Fibroblast of lung (primary cell): ENCODE measurements at regions not wholly inside any gene's neighbourhood (a gene's known extent, or its start where the extent isn't known, plus 50 kb on each side); places are given as distances from the start of the nearest gene placed in this dataset.
"Not testable (repeated sequence)": the region's sequence is repeated elsewhere in the genome, so short reads cannot be mapped to it uniquely, and the experiment has no call there.

ENCODE experiments used
- DNase-seq, 2 donors: peaks; one replicate each; pipeline versions ENCODE4 v3.0.0 to v3.0.0-alpha.2; 2010; ENCODE audit warnings: low read depth in 2 of 2
- H2AFZ ChIP-seq: 2 replicates; pipeline ENCODE4 v1.5.1; 2012; ENCODE audit warnings: low read length, control low read depth, inconsistent platforms
- H3K27ac ChIP-seq: 2 replicates; pipeline ENCODE4 v1.5.1; 2011; ENCODE audit warnings: low read length, control low read depth; ENCODE audit not compliant: insufficient read depth
- H3K27me3 ChIP-seq: 2 replicates; pipeline ENCODE4 v1.5.1; 2011; ENCODE audit warnings: mild to moderate bottlenecking, low read length; ENCODE audit not compliant: control insufficient read depth, insufficient read depth
- H3K36me3 ChIP-seq: 2 replicates; pipeline ENCODE4 v1.5.1; 2011; ENCODE audit warnings: low read length; ENCODE audit not compliant: control insufficient read depth, insufficient read depth
- H3K4me1 ChIP-seq: 2 replicates; pipeline ENCODE4 v1.5.1; 2011; ENCODE audit warnings: low read length; ENCODE audit not compliant: control insufficient read depth, insufficient read depth; ENCODE audit errors: extremely low read depth
- H3K4me2 ChIP-seq: 2 replicates; pipeline ENCODE4 v1.5.1; 2011; ENCODE audit warnings: low read length, control low read depth; ENCODE audit not compliant: insufficient read depth; ENCODE audit errors: extremely low read depth
- H3K4me3 ChIP-seq, 4 experiments: fragments of 200-600 bp in 1 of 4; sonication (generic) in 1 of 4; replicated peaks in 1 of 4; 2 replicates each; pipeline ENCODE4 v1.5.1; 2011 to 2016; ENCODE audit warnings: low read length in 4 of 4, low read depth in 3 of 4, mild to moderate bottlenecking in 3 of 4, control low read depth in 2 of 4, inconsistent platforms in 1 of 4, mixed read lengths in 1 of 4; ENCODE audit not compliant: insufficient read depth in 1 of 4; ENCODE audit errors: control extremely low read depth in 1 of 4
- H3K79me2 ChIP-seq: 2 replicates; pipeline ENCODE4 v1.5.1; 2012; ENCODE audit warnings: mild to moderate bottlenecking, low read length, inconsistent platforms; ENCODE audit not compliant: control insufficient read depth, insufficient read depth
- H3K9ac ChIP-seq: 2 replicates; pipeline ENCODE4 v1.5.1; 2011; ENCODE audit warnings: mild to moderate bottlenecking, low read length, control low read depth; ENCODE audit not compliant: insufficient read depth
- H3K9me3 ChIP-seq: 2 replicates; pipeline ENCODE4 v1.5.1; 2012; ENCODE audit warnings: low read depth, low read length; ENCODE audit not compliant: control insufficient read depth, insufficient read depth
- H4K20me1 ChIP-seq: 2 replicates; pipeline ENCODE4 v1.5.1; 2011; ENCODE audit warnings: low read length; ENCODE audit not compliant: control insufficient read depth, insufficient read depth; ENCODE audit errors: extremely low read depth
- CTCF ChIP-seq, 2 donors: IDR thresholded peaks in 1 of 2; conservative IDR thresholded peaks in 1 of 2; 1 replicate in 1 of 2; 2 replicates in 1 of 2; pipeline ENCODE4 v1.5.1; 2011 to 2012; ENCODE audit warnings: low read length in 2 of 2, control low read depth in 1 of 2, inconsistent platforms in 1 of 2, low read depth in 1 of 2, mild to moderate bottlenecking in 1 of 2
- EZH2 ChIP-seq: IDR thresholded peaks from 2 replicates; pipeline ENCODE4 v1.5.1; 2012; ENCODE audit warnings: low read length, control low read depth, mild to moderate bottlenecking; ENCODE audit errors: missing control alignments

- Histone ChIP-seq H3K4me3 (no peak overlapping the region), H3K9ac (no peak overlapping the region), H3K27ac (no peak overlapping the region), H3K4me1 (no peaks in the 10 kb centered on the region), H4K20me1 (no peaks in the 10 kb centered on the region), H3K79me2 (no peaks in the 10 kb centered on the region), H2AFZ (no peak overlapping the region), H3K27me3 (no peaks in the 10 kb centered on the region), H3K36me3 (no peaks in the 10 kb centered on the region), H3K9me3 (no peaks in the 10 kb centered on the region), H3K4me2 (no peak overlapping the region)
- no peak for DNase-seq
- TF ChIP-seq EZH2 (no peak), CTCF (conservative IDR thresholded peaks at IDR 0.05 in 1 of 2, IDR thresholded peaks at IDR 0.05 in 1 of 2; ENCODE audit: low read depth in 1 of 2, low read length in 2 of 2) (no peak)
Observed at GRCh38 chr16:77049577-77049976, 141.4 kb upstream of the MON1B start.

- not testable (repeated sequence) for H3K36me3 ChIP-seq, H4K20me1 ChIP-seq, H3K27me3 ChIP-seq, H2AFZ ChIP-seq, H3K4me1 ChIP-seq, H3K4me2 ChIP-seq, H3K79me2 ChIP-seq, H3K9ac ChIP-seq, H3K4me3 ChIP-seq, DNase-seq, H3K27ac ChIP-seq, H3K9me3 ChIP-seq
Observed at GRCh38 chr16:77056597-77056996, 134.4 kb upstream of the MON1B start.

GRCh38 chr16:77057161-77057774, 133.7 kb upstream of the MON1B start:
- Histone ChIP-seq H3K9ac (no peak overlapping the region), H3K4me1 (no peaks in the 10 kb centered on the region), H3K9me3 (no peaks in the 10 kb centered on the region), H3K4me3 (no peak overlapping the region), H4K20me1 (no peaks in the 10 kb centered on the region), H3K27ac (no peak overlapping the region), H2AFZ (no peak overlapping the region), H3K79me2 (no peaks in the 10 kb centered on the region), H3K4me2 (no peak overlapping the region), H3K36me3 (no peaks in the 10 kb centered on the region), H3K27me3 (no peaks in the 10 kb centered on the region)
- TF ChIP-seq CTCF (conservative IDR thresholded peaks at IDR 0.05 in 1 of 2, IDR thresholded peaks at IDR 0.05 in 1 of 2; ENCODE audit: low read depth in 1 of 2, low read length in 2 of 2), result no peak
- TF ChIP-seq EZH2, result no peak
- DNase-seq, result no peak
